Hindlimb muscle (tissue), 1 donor: ENCODE measurements at regions not wholly inside any gene's neighbourhood (a gene's known extent, or its start where the extent isn't known, plus 50 kb on each side); places are given as distances from the start of the nearest gene placed in this dataset.

ENCODE experiments used
- DNase-seq: peaks from one replicate; pipeline ENCODE4 v3.0.0-alpha.2; 2013

DNA sequence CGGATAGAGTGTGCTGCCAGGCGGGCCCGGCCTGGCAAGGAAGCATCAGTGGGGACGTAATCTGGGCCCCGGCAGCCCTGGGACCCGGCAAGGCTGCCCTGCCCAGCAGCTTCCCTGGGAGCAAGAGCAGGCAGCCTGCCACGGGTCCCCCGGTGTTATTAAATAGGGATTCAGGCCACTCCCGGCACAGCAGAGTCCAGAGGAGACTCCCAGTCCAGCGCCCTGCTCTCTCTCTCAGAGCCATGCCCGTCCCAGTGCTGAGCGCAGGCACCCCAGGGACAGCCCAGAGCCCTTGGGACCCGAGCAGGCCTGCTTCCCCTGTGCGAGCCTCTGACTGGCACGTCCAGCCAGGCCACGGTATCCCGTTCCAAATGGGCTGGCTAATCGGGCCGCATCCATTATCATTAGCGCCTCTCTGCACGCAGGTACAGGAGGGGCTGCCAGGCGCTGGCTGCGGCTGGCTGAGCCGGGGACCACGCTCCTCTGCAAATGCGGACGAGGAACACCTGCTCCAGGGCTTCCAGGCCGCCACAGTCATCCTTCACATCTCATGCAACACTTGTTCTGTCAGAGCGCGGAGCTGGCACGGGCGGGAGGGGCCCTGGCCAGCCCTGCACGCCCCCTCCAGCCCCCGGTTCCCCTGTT lies 344.2 kb upstream of the MKI67 start:
- DNase-seq, result no peak

GRCh38 chr10:128471151-128471550 lies 344.9 kb upstream of the MKI67 start:
- no peak for DNase-seq

DNA sequence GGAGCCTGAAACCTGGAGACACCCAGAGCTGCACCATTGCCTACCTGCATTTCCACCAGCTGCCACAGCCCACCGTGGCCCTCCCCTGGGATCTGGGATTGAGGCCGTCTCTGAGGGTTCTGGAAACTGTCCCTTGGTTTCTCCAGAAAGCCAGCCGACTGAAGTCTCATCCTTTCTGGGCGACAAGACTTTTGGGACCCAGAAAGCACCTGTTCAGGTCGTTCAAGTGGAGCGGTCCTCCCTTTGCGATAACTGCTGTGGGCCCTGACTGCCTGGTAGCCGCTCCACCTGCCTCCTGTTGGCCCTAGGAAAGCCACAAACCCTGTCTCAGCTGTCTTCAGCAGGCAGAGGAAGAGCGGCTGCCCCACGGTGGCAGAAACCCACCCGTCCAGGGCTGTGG lies 346.0 kb upstream of the MKI67 start:
- no peak for DNase-seq

DNA sequence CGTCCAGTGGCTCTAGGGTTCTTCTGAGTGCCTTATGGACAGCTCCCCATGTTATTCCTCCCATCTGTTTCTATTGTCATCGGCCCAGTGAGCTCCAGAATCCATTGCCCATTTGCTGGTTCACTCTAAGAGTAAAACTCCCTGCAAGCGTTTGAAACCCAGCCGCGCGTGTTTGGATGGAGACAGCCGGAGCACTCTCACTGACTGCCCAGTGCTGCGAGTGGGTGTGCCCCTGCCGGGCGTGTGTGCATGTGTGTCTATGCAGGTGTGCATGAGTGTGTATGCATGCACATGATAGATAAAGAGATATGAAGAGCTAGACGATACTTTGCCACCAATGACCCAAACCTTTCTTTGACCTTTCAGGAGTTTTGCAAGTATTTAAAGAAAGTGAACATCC lies 347.2 kb upstream of the MKI67 start:
- no peak for DNase-seq

GRCh38 chr10:128473911-128474310 lies 347.7 kb upstream of the MKI67 start:
- no peak for DNase-seq

DNA sequence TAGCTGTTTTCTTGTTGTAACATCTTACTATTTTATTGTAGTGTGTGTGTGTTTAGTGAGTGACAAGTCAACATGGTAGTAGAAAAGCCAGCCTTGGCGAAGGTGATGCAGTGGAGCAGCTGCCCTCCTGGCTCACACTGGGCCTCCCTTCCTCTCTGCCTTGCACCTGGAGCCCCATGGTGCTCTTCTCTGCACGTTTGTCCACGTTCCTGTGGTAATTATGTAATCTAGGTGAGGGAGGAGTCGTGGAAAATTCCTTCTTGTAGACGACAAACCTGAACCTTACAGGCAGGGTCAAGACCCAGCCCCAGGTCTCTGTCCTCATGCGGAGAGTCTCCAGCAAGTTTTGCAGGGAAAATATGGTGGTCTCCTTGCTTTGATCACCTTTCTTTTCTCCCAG lies 348.3 kb upstream of the MKI67 start:
- DNase-seq, result no peak

GRCh38 chr10:128475686-128476367 lies 349.6 kb upstream of the MKI67 start:
- DNase-seq, result no peak

DNA sequence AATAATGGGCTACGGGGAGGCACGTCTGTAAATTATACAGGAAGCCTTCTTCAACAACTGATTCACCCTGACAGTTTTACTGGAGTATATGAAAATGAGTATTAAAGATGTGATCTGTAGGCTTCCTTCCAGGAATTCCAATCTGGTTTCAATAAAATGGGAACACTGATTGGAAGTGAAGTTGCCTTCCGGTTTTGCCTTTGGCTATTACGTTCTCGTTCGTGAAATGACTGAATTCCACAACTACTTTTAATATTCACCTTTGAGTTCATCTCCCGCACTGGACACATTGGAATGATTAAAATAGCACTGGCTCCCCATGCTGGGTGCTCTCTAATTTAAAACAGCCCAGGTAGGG lies 350.1 kb upstream of the MKI67 start:
- DNase-seq, result peak; percentile 71

DNA sequence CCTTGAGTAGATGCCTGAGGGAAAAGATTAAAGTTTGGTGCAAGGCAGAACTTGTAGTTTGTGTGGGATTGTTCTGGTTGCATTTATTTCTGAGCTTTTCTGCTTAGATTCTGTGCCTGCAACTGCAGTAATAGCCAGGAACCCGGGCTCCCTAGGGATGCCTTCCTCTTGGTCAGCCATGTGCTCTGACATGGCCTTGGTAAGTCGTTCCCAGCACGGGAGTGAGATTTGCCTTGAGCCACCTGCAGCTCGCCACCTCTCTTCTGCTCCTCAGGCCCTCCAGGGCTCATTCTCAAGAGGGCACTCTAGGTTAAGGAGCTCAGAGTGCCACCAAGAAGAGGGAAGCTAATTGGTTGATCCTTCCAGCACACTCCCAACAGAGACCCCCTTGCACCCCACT lies 350.6 kb upstream of the MKI67 start:
- no peak for DNase-seq

- no peak for DNase-seq
Measured at GRCh38 chr10:128480601-128481000, 354.4 kb upstream of the MKI67 start.

DNA sequence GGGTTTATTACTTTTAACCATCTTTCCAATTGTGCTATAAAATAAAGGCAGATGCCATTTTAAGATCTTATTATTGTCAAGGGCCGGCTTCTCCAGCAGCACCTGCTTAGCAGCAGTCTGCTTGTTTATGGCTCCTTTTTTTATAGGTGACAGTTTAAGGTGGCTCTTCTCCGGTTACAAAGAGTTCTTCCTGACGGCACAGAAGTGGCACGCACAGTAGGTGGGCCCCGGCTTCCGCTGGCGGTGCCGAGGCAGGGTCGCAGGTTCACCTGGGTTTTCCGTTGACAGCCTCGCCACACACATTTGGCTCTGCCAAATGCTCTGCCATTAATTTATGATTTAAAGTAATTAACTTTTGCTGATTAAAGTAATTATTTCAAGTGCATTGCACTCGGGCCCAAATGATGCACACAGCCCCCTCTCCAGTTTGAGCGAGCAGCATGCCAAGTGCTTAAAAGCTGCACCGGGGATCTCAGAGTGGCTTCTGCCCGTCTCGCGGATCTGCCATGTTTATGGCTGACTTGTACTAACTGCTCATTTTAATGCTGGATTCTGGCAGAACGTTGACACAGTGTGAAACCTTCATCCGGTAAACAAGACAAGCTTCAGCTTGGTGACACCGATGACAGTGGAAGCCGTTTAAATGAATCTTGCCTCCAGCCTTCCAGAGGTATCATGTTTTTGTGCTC lies 355.1 kb upstream of the MKI67 start:
- DNase-seq, result no peak

GRCh38 chr10:128482052-128482451 lies 355.8 kb upstream of the MKI67 start:
- no peak for DNase-seq

DNA sequence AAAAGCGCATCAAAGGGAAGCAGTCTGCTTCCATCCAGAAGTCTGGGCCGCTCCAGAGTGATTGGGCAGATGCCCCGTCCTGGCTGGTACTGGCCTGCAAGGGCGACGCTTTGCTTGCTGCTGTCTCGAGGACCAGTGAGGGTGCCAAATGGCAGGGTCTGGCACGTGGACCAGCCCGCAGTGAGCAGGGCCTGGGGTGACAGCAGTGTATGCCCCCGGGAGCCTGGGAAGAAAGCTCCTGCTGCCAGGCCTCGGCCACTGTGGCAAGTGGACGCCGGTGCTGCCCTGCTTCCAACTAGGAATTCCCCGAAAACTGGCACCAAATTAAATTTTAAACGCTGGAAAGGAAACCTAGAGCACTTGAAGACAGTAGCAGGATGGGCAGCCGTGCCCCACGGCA lies 357.0 kb upstream of the MKI67 start:
- no peak for DNase-seq

DNA sequence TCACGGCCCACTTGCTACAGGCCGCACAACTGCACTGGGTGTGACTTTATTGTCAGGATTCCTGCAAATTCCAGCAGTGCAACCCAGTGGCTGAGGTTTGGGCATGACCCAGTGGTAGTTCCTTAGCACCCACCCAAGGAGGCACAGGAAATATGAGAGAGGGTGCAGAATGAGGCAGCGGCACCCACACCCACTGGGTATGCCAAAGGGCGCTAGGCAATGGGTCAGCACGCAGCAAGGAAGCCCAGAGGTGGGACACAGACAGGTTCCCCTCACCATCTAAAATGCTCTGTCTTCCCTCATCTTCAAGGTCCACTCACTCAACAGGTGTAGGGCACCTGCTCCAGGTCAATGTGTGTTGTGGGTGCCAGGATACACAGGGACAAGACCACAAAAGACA lies 357.8 kb upstream of the MKI67 start:
- no peak for DNase-seq

DNA sequence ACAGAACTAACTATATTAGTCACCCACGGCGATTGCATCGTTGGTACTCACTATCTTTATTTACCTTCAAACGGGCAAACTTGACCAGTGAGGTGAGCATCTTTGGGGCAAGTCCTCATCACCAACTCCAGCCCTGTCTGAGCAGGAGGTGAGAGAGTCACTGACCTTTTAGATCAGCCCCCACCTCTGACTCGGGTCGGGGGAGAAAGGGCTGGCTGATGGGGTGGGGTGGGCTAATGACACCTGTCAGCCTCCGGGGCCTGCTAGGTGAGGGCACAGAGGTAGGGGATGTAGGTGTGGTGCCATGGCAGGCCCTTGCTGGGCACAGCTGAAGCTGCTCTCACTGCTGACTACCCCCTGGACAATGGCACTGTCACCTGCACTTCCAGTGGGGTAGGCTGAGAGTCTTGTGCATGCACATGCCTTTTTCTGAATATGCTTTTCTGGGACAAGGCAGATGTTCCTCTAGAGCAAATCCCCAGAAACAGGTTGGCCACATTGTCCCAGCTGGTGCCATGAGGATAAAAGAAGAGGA lies 359.5 kb upstream of the MKI67 start:
- no peak for DNase-seq

DNA sequence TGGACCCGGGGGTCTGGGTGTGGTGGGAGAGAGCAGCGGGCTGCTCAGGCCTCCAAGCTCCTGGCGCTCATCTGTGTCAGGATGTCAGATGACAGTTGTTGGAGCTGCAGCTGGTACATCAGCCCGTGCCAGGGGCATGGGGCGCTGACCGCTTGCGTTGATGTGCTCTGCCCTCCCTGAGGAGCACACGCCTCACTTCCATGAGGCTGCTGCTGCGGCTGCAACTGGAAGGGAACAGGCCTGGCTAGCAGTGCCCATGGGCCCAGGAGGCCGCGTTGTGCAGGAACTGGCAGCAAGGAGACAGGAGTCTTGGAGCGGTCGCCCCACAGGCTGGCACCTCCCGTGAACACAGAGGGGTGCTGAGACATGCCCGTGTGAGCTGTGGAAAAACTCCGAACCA lies 361.3 kb upstream of the MKI67 start:
- DNase-seq, result no peak

- DNase-seq, result no peak
Measured at GRCh38 chr10:128489324-128490247, 363.4 kb upstream of the MKI67 start.

DNA sequence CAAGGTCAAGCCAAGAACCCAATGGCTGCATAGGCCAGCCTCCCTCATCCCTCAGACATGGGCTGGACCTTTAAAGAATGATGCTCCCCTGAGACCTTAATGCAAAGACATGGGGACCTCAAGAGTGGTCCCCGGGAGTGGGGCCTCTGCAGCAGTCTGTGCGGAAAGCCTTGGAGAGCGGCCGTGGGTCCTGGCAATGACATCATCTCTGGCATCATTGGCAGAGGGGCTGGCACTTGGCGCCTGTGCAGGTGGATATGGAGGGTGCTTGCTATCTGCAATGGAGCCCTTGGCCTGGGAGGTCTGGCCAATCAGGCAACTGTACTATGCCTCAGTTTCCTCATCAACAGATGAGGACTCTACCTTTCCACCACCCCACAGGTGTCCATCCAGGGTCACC lies 365.5 kb upstream of the MKI67 start:
- DNase-seq, result no peak

DNA sequence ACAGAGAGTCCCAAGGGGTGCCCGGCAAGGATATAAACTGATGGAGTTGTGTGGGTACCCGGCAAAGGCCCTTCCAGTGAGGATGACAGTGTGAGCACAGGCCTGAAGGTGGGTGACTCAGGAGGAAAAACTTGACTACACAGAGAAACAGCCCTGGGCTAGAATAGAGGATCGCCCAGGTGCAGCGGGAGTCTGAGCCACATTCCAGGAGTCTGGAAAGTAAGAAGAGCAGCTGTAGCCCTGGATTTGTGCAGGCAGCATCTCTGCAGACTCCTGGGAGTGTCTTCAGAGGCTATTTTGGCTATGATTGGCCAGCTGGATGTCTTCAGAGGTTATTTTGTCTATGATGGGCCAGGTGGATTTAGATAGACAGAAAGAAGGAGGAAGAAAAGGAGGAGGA lies 367.6 kb upstream of the MKI67 start:
- DNase-seq, result no peak

- DNase-seq, result no peak
Measured at GRCh38 chr10:128494665-128495064, 368.4 kb upstream of the MKI67 start.

DNA sequence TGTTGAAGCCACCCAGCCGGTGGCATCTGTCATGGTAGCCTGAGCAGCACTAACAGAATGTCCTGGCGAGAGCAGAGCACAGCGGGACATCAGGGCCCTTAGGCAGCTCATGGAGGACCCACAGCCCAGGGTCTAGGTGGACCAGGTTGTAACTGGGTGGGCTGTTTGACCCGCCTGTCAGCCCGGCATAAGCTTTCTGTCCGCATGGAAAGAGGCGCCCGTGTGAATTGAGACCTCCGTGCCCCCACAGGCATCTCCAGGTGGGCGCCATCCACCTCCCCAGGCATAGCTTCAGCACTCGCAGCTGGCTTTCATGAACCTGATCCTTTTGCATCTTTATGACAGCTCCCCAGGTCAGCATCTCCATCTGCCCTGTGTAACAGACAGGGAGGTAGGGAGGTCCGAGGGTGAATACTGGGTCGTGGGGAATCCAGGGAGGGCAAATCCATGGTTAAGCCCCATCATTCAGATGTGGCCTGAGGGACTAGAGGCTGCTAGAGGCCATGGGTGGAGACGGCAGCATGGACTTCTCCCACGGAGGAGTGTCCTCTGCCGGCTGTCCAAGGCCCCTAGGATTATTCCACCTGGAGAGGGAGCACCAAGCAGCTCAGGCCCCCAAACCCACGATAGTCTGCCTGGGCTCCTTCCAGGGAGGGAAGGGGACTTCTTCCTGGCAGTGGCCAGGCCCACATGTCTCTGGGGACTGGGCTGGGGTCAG lies 371.6 kb upstream of the MKI67 start:
- DNase-seq, result no peak

GRCh38 chr10:128498378-128498730 lies 372.1 kb upstream of the MKI67 start:
- no peak for DNase-seq
